K562 (cell line): ENCODE measurements at regions not wholly inside any gene's neighbourhood (a gene's known extent, or its start where the extent isn't known, plus 50 kb on each side); places are given as distances from the start of the nearest gene placed in this dataset.
"Not testable (repeated sequence)": the region's sequence is repeated elsewhere in the genome, so short reads cannot be mapped to it uniquely, and the experiment has no call there.

ENCODE experiments used
- ATAC-seq: fragments of 200-7000 bp; cut with Tn5 transposase; 3 replicates; pipeline ENCODE4 v1.9.1; 2020; ENCODE audit warnings: moderate library complexity
- BruUV-seq: library from RNA; stranded (reverse); fragments of 400-500 nt; replicated peaks from 2 replicates; lab custom pipeline; 2021; lab: Mats Ljungman, UMichigan
- CTCF ChIA-PET: fragments of 300-600 bp; formaldehyde crosslinking; extraction: SDS; loops from one replicate; lab custom pipeline; 2021; ENCODE audit warnings: low intra/inter-chr PET ratio; lab: Yijun Ruan, JAX
- POLR2A ChIA-PET: fragments of 300-600, 350-650 bp; sonication (Branson Sonifier 250); formaldehyde crosslinking; extraction: SDS; loops from one replicate; lab custom pipeline; 2021; ENCODE audit warnings: antibody characterized with exemption, inconsistent platforms; lab: Yijun Ruan, JAX
- DNase-seq, 4 experiments: peaks; one replicate each; pipeline versions ENCODE4 v3.0.0 to v3.0.0-alpha.2; 2011 to 2018; ENCODE audit warnings: low spot score in 3 of 4, mixed read lengths in 3 of 4; ENCODE audit errors: extremely low read depth in 1 of 4
- FAIRE-seq: peaks from 2 replicates; lab custom pipeline; 2011; peaks lifted over from hg19 to GRCh38; lab: Jason Lieb, UNC
- H2AFZ ChIP-seq: 2 replicates; pipeline ENCODE4 v1.6.0; 2011; ENCODE audit warnings: low read depth, low read length, control low read depth, inconsistent platforms
- H3K27ac ChIP-seq: fragments of 200-600 bp; 3 replicates; pipeline ENCODE4 v1.8.0; 2011; ENCODE audit warnings: low read depth, mild to moderate bottlenecking, control low read depth, inconsistent platforms, low read length, moderate library complexity, mixed read lengths; ENCODE audit errors: extremely low read depth
- H3K27me3 ChIP-seq, 2 experiments: fragments of 300-600 bp in 1 of 2; 2 replicates in 1 of 2; 3 replicates in 1 of 2; pipeline versions ENCODE4 v1.6.0 to v1.8.0; 2011; ENCODE audit warnings: inconsistent platforms in 2 of 2, low read length in 2 of 2, mild to moderate bottlenecking in 1 of 2, mixed read lengths in 1 of 2, moderate library complexity in 1 of 2; ENCODE audit not compliant: control insufficient read depth in 2 of 2, insufficient read depth in 2 of 2
- H3K36me3 ChIP-seq: fragments of 300-600 bp; 3 replicates; pipeline ENCODE4 v1.8.0; 2011; ENCODE audit warnings: mild to moderate bottlenecking, low read length, inconsistent platforms; ENCODE audit not compliant: control insufficient read depth, insufficient read depth
- H3K4me1 ChIP-seq, 2 experiments: fragments of 200-600 bp in 1 of 2; replicated peaks in 1 of 2; 2 replicates in 1 of 2; 3 replicates in 1 of 2; pipeline versions ENCODE4 v1.5.1 to v1.8.0; 2011; ENCODE audit warnings: inconsistent platforms in 2 of 2, low read length in 2 of 2, mild to moderate bottlenecking in 1 of 2, mixed read lengths in 1 of 2, moderate library complexity in 1 of 2; ENCODE audit not compliant: control insufficient read depth in 2 of 2, insufficient read depth in 2 of 2
- H3K4me2 ChIP-seq: 2 replicates; pipeline ENCODE4 v1.6.1; 2011; ENCODE audit warnings: low read length, control low read depth, inconsistent platforms, mixed read lengths; ENCODE audit not compliant: insufficient read depth
- H3K4me3 ChIP-seq: fragments of 200-600 bp; sonication (generic), shearing (Covaris generic); 2 replicates; pipeline ENCODE4 v1.5.1; 2016; ENCODE audit warnings: control low read depth, inconsistent platforms
- H3K79me2 ChIP-seq: fragments of 200-600 bp; 3 replicates; pipeline ENCODE4 v1.8.0; 2011; ENCODE audit warnings: low read length, inconsistent platforms; ENCODE audit not compliant: control insufficient read depth, insufficient read depth
- H3K9ac ChIP-seq, 2 experiments: 2 replicates each; pipeline versions ENCODE4 v1.6.0 to v1.6.1; 2011; ENCODE audit warnings: low read depth in 2 of 2, low read length in 2 of 2, control low read depth in 1 of 2, inconsistent platforms in 1 of 2, mild to moderate bottlenecking in 1 of 2, mixed read lengths in 1 of 2; ENCODE audit not compliant: insufficient read depth in 1 of 2
- H3K9me1 ChIP-seq: one replicate; pipeline ENCODE4 v1.6.0; 2011; ENCODE audit warnings: inconsistent platforms, mild to moderate bottlenecking, low read length, moderate library complexity; ENCODE audit not compliant: control insufficient read depth, insufficient read depth
- H3K9me3 ChIP-seq: replicated peaks from 2 replicates; pipeline ENCODE4 v1.5.1; 2011; ENCODE audit warnings: low read depth, low read length, inconsistent platforms; ENCODE audit not compliant: control insufficient read depth, insufficient read depth
- H4K20me1 ChIP-seq: replicated peaks from 2 replicates; pipeline ENCODE4 v1.6.1; 2011; ENCODE audit warnings: low read length, inconsistent platforms, mixed read lengths; ENCODE audit not compliant: control insufficient read depth, insufficient read depth
- ARHGAP35 ChIP-seq: fragments of 450-650 bp; IDR thresholded peaks from 2 replicates; pipeline ENCODE4 v1.6.1; 2018; ENCODE audit not compliant: partially characterized antibody
- CHAMP1 ChIP-seq: fragments of 450-650 bp; IDR thresholded peaks from 2 replicates; pipeline ENCODE4 v1.6.1; 2016; ENCODE audit warnings: mild to moderate bottlenecking
- PHF20 ChIP-seq: fragments of 450-650 bp; IDR thresholded peaks from 2 replicates; pipeline ENCODE4 v1.6.1; 2018; ENCODE audit not compliant: partially characterized antibody
- PURB ChIP-seq: sonication (generic); formaldehyde crosslinking; IDR thresholded peaks from 2 replicates; pipeline ENCODE4 v1.9.0; 2021; ENCODE audit warnings: low read depth, mild to moderate bottlenecking, missing genetic modification reagents
- STAT5A ChIP-seq: IDR thresholded peaks from 2 replicates; pipeline ENCODE4 v1.6.1; 2012; ENCODE audit warnings: low read length, inconsistent platforms, borderline replicate concordance
- TRIM28 ChIP-seq: fragments of 450-650 bp; IDR thresholded peaks from 2 replicates; pipeline ENCODE4 v1.6.1; 2017
- ZNF134 ChIP-seq: fragments of 250-450 bp; sonication (Bioruptor Pico); conservative IDR thresholded peaks from 2 replicates; pipeline ENCODE4 v1.4.0; 2020
- WGBS: fragments of 100-300 bp; shearing (Covaris generic); methylation state at CpG from one replicate; pipeline ENCODE4 v1.1.6; 2016; ENCODE audit warnings: low coverage, mixed read lengths; ENCODE audit not compliant: insufficient coverage; ENCODE audit errors: missing lambda C conversion rate; 5-methylcytosine and 5-hydroxymethylcytosine counted together
- in situ Hi-C: fragments of 300-500 bp; cut with MboI; formaldehyde crosslinking; loops from 4 replicates; pipeline ENCODE4 v1.15.0; 2018; ENCODE audit warnings: inconsistent platforms, mixed read lengths
- intact Hi-C: fragments of 100-400 bp; cut with micrococcal nuclease; formaldehyde crosslinking; loops from 2 replicates; pipeline ENCODE4 v1.14.2; 2022

- H3K9ac ChIP-seq, H3K4me2 ChIP-seq, H3K4me3 ChIP-seq, H3K9me1 ChIP-seq, FAIRE-seq, H3K27ac ChIP-seq, H3K9me3 ChIP-seq, CTCF ChIA-PET, H2AFZ ChIP-seq, BruUV-seq, H3K27me3 ChIP-seq, H4K20me1 ChIP-seq, in situ Hi-C loops, H3K79me2 ChIP-seq, ATAC-seq, POLR2A ChIA-PET, H3K4me1 ChIP-seq, intact Hi-C loops, DNase-seq, H3K36me3 ChIP-seq: not testable (repeated sequence)
- WGBS: 2% methylated on average over 8 of the region's 8 CpGs
Observed at GRCh38 chr1:76740956-76741355, 126.3 kb upstream of the ST6GALNAC5 start.

GRCh38 chr1:76744989-76745388 is 122.3 kb upstream of the ST6GALNAC5 start:
- Histone ChIP-seq H3K4me3 (no peak overlapping the region), H3K27ac (no peak overlapping the region), H3K79me2 (no peaks in the 10 kb centered on the region), H3K36me3 (no peaks in the 10 kb centered on the region), H2AFZ (no peak overlapping the region), H3K9me3 (0 out of 2 replicates have a peak, but pooled peaks cover 1% of the 10 kb centered on the region), H3K27me3 (no peaks in the 10 kb centered on the region), H4K20me1 (no peaks in the 10 kb centered on the region), H3K4me1 (no peaks in the 10 kb centered on the region), H3K4me2 (no peak overlapping the region), H3K9ac (no peak overlapping the region), H3K9me1 (no peaks in the 10 kb centered on the region)
- ChIA-PET CTCF (no interaction called here), POLR2A (no interaction called here)
- TF ChIP-seq CHAMP1: no peak
- no peak for TF ChIP-seq ZNF134
- TF ChIP-seq PHF20: no peak
- no peak for TF ChIP-seq ARHGAP35
- no peak for TF ChIP-seq STAT5A
- TF ChIP-seq PURB: no peak
- TF ChIP-seq TRIM28: no peak
- DNase-seq (no peak), ATAC-seq (no peak), FAIRE-seq (no peak)
- no TSS peak for BruUV-seq
- in situ Hi-C loops: no loop called here
- WGBS: 0% methylated on average over 1 of the region's 1 CpG
- intact Hi-C loops: no loop called here
